GM03348 (cell line): ENCODE measurements at regions not wholly inside any gene's neighbourhood (a gene's known extent, or its start where the extent isn't known, plus 50 kb on each side); places are given as distances from the start of the nearest gene placed in this dataset.

Source experiments
- DNase-seq: peaks from one replicate; pipeline ENCODE4 v3.0.0; 2012; ENCODE audit warnings: low spot score

DNA sequence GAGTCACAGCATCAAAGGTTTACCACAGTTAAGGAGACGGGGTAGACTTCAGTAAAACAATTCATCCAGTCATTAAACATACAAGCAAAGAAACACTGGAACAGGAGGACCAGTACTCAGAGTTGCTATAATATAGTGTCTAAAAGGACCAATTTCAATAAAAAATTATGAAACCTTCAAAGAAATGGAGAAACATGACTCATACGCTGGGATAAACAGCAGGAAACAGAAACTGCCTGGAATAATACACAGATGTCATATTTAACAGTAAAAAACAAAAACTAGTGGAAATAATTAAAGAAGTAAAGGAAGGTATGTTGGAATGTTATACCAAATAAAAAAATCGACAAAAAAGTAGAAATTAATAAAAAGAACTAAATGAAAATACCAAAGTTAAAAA, 1075.9 kb downstream of the NR2F1-AS1 start:
- DNase-seq, result no peak

DNA sequence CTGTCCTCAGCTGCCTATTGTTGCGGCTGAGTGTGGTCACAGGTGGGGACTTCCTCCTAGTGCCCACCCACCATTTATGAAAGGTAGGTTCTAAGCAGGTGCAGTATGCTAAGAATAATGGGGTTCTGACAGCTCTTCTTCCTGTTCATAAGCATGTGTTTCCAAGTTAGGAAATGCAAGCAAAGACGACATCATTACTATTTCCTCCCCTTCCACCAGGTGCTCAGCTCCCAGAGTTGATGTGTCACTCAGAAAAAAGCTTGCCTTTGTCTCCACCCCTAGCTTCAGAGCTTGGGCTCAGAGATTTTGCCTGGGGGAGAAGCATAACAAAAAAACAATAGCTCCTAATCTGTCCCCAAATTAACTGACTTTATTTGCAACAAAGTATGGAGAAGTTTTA, 1076.7 kb downstream of the NR2F1-AS1 start:
- DNase-seq, result no peak

GRCh38 chr5:92500752-92501151, 1080.3 kb downstream of the NR2F1-AS1 start:
- DNase-seq, result no peak

- no peak for DNase-seq
Measured at GRCh38 chr5:92496545-92496944, 1084.5 kb downstream of the NR2F1-AS1 start.

DNA sequence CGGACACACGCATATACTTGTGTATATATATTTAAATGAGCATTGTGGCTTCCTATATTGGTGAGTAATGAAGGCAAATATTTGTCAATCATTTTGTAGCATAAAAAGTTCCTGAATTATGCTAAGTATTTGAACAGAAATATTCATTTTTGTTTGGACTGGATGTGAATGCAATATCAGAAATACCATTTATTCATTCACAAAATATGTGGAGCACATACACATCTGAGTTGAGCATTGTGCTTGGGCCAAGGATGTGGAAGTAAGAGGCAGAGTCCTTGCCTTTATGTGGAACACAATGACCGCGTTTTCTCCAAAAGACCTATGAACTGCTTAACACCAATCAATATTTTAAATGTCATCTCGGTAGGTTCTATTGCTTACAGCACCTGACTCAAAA, 1086.5 kb downstream of the NR2F1-AS1 start:
- no peak for DNase-seq

DNA sequence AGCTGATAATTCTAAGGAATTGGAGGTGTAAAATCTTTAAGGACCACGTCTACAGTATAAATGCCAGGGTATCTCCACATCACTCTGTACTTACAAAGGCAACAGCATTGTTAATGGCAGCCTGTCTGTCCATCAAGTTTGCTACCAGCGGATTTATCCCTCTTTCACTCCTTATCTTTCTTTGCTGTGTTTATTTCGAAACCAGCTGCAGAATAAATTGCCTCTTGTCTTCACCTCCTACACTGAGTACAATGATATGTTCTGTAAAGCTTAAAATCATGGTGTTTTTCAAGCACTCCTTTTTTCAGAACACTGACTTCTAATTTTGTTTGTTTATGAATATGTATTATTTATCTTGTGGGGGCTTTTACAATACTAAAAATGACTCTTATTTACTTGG, 1088.1 kb downstream of the NR2F1-AS1 start:
- no peak for DNase-seq

- DNase-seq, result no peak
Measured at GRCh38 chr5:92484484-92484883, 1096.5 kb downstream of the NR2F1-AS1 start.

DNA sequence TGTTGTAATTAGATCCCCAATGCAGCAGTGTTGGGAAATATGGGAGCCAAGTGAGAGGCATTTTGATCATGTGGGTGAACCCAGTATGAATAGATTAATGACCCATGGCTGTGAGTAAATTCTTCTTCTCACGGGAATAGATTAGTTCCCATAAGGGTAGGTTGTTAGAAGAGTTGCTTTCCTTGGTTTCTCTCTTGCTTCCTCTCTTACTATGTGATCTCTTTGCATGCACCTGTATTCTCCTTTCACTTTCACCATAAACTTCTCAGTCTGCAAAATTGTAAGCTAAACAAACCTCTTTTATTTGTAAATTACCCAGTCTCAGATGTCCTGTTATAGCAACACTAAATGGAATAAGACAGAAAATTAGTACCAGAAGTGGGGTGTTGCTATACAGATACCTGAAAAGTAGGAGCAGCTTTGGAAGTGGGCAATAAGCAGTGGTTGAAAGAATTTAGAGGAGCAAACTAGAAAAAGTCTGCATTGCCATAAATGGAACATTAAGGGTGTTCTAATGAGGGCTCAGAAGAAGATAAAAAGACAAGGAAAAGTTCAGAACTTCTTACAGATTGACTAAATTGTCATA, 1090.0 kb upstream of the ARRDC3 start:
- DNase-seq, result no peak

DNA sequence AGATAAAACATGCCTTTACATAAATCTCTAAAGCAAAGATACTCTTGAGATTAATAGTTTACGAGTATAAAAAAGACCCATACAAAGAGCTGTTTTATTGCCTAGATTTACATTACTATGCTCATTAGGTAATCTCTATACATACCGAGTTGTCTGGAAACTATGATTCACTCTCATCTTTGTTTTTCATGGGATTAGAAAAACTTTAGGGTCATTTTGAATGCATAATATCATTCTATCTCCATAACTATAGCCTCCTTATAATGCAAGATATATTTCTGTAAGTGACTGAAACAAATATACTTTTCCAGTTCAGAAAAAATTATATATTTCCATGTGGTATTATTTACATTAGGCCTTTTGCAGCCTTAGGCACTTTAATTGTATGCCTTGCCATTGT, 1088.7 kb upstream of the ARRDC3 start:
- DNase-seq, result no peak

GRCh38 chr5:92470770-92471169, 1087.7 kb upstream of the ARRDC3 start:
- no peak for DNase-seq

DNA sequence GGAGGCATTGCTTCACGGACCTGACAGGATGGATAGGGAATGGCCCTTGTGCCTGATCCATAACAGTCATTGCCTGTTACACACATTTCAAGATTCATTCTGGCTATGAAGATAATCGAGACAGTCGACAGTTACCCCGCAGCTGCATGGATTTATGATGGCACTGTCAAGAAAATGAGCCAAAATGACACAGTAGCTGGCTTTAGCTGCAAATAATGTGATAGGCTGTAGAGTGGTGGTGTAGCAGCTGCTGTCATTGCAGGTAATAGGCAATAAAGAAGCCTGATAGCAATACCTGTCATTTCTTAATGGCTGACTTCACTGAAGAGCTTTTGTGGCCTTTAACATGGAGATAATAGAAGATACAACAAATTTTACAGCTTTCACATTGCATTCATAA, 1085.2 kb upstream of the ARRDC3 start:
- DNase-seq, result no peak

DNA sequence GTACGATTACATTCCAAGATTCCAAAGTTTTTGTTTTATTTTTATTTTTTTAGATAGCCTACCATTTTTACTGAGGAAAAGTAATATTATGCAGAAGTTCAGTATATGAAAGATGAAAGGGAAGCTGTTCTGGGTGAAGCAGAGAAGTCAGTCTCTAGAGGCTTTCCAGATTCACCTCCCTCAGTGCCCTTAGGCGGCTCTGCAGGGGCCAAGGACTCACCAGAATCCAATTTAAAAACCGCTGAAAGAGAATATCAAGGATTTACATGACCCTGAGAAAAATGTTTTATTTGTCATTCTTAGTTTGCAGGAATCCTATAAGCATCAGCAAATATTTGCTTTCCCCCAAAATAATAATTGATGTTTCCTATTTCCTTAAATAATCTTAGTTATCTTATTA, 1084.6 kb upstream of the ARRDC3 start:
- no peak for DNase-seq

GRCh38 chr5:92460505-92460904, 1077.4 kb upstream of the ARRDC3 start:
- no peak for DNase-seq

- DNase-seq, result no peak
Measured at GRCh38 chr5:92459654-92460053, 1076.5 kb upstream of the ARRDC3 start.

DNA sequence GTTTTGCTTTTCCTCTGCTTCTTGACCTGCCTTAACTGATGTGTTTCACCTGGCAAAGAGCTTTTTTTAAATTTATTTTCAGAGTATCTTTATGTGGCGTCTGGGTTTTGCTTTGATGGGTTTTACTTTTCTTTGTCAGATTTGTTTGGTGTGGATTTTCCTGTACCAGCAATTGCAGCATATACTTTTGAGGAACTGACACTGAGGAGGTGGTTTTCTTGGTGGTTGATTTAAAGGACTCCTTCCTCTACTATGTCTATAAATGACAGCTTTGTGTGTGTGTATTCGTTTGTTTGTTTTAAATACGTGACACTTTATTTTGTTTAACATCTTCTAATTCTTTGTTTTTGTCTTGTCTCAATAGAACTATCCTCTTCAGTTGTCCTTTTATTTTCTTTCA, 1071.9 kb upstream of the ARRDC3 start:
- no peak for DNase-seq

DNA sequence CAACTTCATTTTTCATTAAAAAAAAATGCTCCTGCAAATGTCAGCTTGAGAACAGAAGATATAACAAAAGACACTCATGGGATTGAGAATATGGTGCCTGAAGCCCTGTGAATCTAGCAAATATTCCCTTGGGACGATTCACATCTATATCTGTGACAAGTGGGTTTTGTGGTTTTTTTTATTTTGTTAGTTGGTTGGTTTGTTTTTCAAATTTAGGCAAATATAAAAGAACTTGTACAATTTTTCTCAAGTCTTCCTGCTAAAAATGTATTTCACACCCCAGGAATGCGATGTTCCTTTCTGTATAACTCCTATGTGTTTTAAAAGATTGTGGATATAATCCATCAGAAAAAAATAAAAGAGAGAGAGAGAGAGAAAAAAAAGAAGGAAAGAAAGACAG, 1061.8 kb upstream of the ARRDC3 start:
- no peak for DNase-seq

DNA sequence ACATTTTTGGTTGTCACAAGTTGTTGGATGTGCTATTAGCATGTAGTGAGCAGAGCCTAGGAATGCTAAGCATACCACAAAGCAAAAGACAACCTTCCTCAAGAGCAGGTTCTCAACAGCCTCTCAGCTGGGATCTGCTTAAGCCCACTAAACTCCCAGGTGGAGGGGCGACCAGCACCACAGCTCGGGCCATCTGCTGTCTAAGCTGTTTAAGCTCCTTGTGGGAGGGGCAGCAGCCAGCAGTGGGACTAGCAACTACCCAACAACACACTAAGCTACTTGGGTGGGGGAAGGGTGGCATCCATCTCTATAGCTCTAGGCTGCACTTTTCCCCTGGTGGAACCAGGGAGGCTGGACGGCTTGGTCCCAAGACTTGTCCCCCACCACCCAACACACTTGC, 1052.7 kb upstream of the ARRDC3 start:
- DNase-seq, result no peak

DNA sequence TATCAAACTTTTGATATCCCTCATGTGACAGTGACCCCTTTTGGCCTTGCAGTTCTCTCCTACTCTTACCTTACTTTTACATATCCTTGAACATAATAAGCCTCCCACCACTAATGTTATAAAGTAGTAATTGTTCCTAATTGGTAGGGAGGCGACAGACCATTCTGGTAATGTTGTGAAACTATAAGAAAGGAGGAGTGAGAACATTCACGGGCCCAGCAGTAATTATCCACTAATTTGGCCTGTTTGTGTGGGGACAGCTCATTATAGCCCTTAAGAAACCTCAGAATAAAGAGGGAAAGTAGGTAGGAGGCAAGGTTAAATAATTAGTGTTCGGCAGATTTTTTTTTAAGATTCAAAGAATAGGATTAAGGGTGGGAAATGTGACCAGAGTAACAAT, 1046.5 kb upstream of the ARRDC3 start:
- DNase-seq, result no peak

- DNase-seq, result no peak
Measured at GRCh38 chr5:92428415-92428814, 1045.3 kb upstream of the ARRDC3 start.

- DNase-seq, result no peak
Measured at GRCh38 chr5:92424785-92425426, 1041.8 kb upstream of the ARRDC3 start.

DNA sequence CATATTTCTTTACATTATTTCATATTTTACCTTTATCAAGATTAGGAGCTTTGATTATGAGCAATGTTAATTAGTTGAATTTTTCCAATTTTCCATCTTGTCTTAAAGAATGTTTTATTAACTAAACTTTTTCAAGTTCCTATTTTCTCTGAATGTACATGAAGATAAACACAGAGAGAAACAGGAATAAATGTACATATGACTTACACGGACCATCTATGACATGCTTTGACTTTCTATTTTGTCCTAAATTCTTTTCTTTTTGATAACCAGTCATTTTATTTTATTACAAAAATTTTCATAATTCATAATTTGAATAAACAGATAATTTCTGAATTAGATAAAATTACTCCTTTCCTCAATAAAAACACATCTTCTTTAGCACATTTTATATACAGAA, 1038.8 kb upstream of the ARRDC3 start:
- no peak for DNase-seq

DNA sequence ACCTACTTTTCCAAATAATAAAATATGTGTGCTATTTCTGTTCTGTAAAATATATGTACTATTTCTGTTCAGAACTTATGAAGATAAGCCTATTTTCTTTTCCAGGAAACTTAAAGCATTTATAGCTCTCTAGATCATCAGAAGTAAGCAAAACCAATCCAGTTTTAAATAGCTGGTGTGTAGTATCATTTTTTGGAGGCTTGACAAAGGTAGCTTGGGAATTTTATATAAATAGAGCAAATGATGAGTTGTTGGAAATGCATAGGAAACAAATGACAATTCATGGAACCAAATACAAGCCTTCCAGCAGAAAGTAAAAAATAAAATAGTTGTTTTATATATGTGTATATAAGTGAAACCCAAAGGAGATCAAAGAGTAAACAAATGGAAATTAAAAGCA, 1038.1 kb upstream of the ARRDC3 start:
- no peak for DNase-seq

- no peak for DNase-seq
Measured at GRCh38 chr5:92419261-92419660, 1036.1 kb upstream of the ARRDC3 start.

DNA sequence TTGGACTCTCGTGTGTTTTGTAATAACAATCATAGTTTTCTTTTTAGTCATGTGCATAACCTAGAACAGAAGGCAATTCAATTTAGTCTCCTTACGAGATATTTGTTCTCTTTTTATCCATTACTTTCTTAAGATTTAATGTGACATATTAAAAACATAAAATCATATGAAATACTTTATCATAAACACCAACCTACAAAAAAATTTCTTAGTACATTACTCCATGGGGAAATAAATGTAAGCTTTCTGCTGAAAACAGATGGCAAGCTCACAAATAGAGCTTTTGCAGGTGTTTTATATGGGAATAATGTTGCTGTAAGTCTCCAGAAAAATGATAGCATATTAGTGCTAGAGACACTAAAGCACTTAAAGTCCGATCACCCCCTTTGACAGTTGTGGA, 1035.2 kb upstream of the ARRDC3 start:
- DNase-seq, result peak; percentile 37
